Right renal cortex interstitium (tissue), 3 donors: ENCODE measurements at regions not wholly inside any gene's neighbourhood (a gene's known extent, or its start where the extent isn't known, plus 50 kb on each side); places are given as distances from the start of the nearest gene placed in this dataset.

Experiments used
- DNase-seq, 3 donors: peaks; one replicate each; pipeline ENCODE4 v3.0.0-alpha.2; 2013; ENCODE audit warnings: low read depth in 3 of 3, low spot score in 2 of 3

GRCh38 chr10:47186941-47187340 lies 113.1 kb upstream of the GDF10 start:
- no peak for DNase-seq

- no peak for DNase-seq
Observed at GRCh38 chr10:47187592-47187991, 112.4 kb upstream of the GDF10 start.

- DNase-seq: no peak
Observed at GRCh38 chr10:47188156-47188555, 111.8 kb upstream of the GDF10 start.

GRCh38 chr10:47189802-47190201 lies 110.2 kb upstream of the GDF10 start:
- no peak for DNase-seq

GRCh38 chr10:47190301-47190700 lies 109.7 kb upstream of the GDF10 start:
- DNase-seq: no peak

GRCh38 chr10:47190802-47191450 lies 109.1 kb upstream of the GDF10 start:
- no peak for DNase-seq

GRCh38 chr10:47192273-47192672 lies 107.7 kb upstream of the GDF10 start:
- DNase-seq: no peak

- no peak for DNase-seq
Observed at GRCh38 chr10:47193666-47194065, 106.3 kb upstream of the GDF10 start.

GRCh38 chr10:47195274-47195885 lies 104.6 kb upstream of the GDF10 start:
- DNase-seq: no peak

- no peak for DNase-seq
Observed at GRCh38 chr10:47196691-47197090, 103.3 kb upstream of the GDF10 start.

GRCh38 chr10:47198221-47198620 lies 101.8 kb upstream of the GDF10 start:
- DNase-seq: no peak

- DNase-seq: no peak
Observed at GRCh38 chr10:47205192-47205591, 94.8 kb upstream of the GDF10 start.

GRCh38 chr10:47206449-47207280 lies 93.3 kb upstream of the GDF10 start:
- DNase-seq: no peak

- no peak for DNase-seq
Observed at GRCh38 chr10:47207281-47207615, 92.7 kb upstream of the GDF10 start.

GRCh38 chr10:47207894-47208469 lies 92.0 kb upstream of the GDF10 start:
- no peak for DNase-seq

- no peak for DNase-seq
Observed at GRCh38 chr10:47209466-47209865, 90.5 kb upstream of the GDF10 start.

- no peak for DNase-seq
Observed at GRCh38 chr10:47214520-47214919, 85.5 kb upstream of the GDF10 start.

- no peak for DNase-seq
Observed at GRCh38 chr10:47217113-47217512, 82.9 kb upstream of the GDF10 start.

- no peak for DNase-seq
Observed at GRCh38 chr10:47218803-47219202, 81.2 kb upstream of the GDF10 start.

- no peak for DNase-seq
Observed at GRCh38 chr10:47222461-47222860, 77.5 kb upstream of the GDF10 start.

GRCh38 chr10:47223236-47223635 lies 76.8 kb upstream of the GDF10 start:
- DNase-seq: no peak
